Testis (tissue), 2 donors: ENCODE measurements at regions not wholly inside any gene's neighbourhood (a gene's known extent, or its start where the extent isn't known, plus 50 kb on each side); places are given as distances from the start of the nearest gene placed in this dataset.
"Not testable (repeated sequence)": the region's sequence is repeated elsewhere in the genome, so short reads cannot be mapped to it uniquely, and the experiment has no call there.

Experiments
- DNase-seq: peaks from one replicate; pipeline ENCODE4 v3.0.0-alpha.2; 2019
- H3K27ac ChIP-seq, 2 donors: fragments of 200-600 bp; sonication (generic); one replicate each; pipeline ENCODE4 v1.5.1; 2019
- H3K27me3 ChIP-seq: fragments of 200-600 bp; sonication (generic); one replicate; pipeline ENCODE4 v1.5.1; 2019
- H3K36me3 ChIP-seq: fragments of 200-600 bp; sonication (generic); one replicate; pipeline ENCODE4 v1.5.1; 2017; ENCODE audit warnings: low read depth; ENCODE audit errors: missing control alignments
- H3K4me1 ChIP-seq: fragments of 200-600 bp; sonication (generic); one replicate; pipeline ENCODE4 v1.5.1; 2019
- H3K4me3 ChIP-seq, 2 donors: fragments of 200-600 bp; sonication (generic); one replicate each; pipeline ENCODE4 v1.5.1; 2017 to 2019
- H3K9me3 ChIP-seq: fragments of 200-600 bp; sonication (generic); one replicate; pipeline ENCODE4 v1.5.1; 2017
- POLR2A ChIP-seq: fragments of 450-650 bp; IDR thresholded peaks from one replicate; pipeline ENCODE4 v1.6.1; 2017; ENCODE audit warnings: antibody characterized with exemption, mild to moderate bottlenecking, moderate library complexity
- WGBS, 2 donors: methylation state at CpG; one replicate each; pipeline ENCODE4 v1.1.5; 2018; 5-methylcytosine and 5-hydroxymethylcytosine counted together
- intact Hi-C: fragments of 100-400 bp; cut with DNase I; formaldehyde crosslinking; loops from one replicate; pipeline ENCODE4 v1.15.1; 2023; ENCODE audit warnings: low total_unique reads
- TF ChIP-seq, protein P1 (sequence below), 3 experiments: fragments of 450-650 bp in 2 of 3; fragments of 200-600 bp in 1 of 3; sonication (generic) in 1 of 3; IDR thresholded peaks; one replicate each; pipeline ENCODE4 v1.5.1; 2016 to 2019; ENCODE audit warnings: antibody characterized with exemption in 3 of 3, mild to moderate bottlenecking in 2 of 3, moderate library complexity in 1 of 3

DNA sequence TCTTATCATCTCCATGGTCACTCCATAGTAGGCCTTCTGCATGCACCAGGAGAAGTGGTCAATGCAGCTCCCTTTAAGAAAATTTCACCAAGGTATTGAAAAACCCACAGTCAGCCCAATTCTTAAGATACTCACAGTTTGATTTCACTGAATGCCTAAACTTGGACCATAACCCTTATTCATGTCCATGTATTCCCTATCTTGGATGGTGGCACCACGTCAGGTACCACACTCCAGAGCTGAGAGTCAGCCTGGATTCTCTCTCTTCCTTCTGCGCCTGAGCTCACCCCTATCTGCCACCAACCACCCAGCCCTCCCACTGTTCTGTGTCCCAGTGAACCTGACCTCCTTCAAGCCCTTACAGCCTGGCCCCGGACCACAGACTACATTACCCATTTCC, 183.2 kb upstream of the NR2F2 start:
- Histone ChIP-seq H3K4me3 (no peak overlapping the region), H3K27me3 (no peaks in the 10 kb centered on the region), H3K9me3 (no peaks in the 10 kb centered on the region), H3K4me1 (no peaks in the 10 kb centered on the region), H3K36me3 (no peaks in the 10 kb centered on the region), H3K27ac (no peak overlapping the region)
- no peak for TF ChIP-seq POLR2A
- TF ChIP-seq, protein P1, sequence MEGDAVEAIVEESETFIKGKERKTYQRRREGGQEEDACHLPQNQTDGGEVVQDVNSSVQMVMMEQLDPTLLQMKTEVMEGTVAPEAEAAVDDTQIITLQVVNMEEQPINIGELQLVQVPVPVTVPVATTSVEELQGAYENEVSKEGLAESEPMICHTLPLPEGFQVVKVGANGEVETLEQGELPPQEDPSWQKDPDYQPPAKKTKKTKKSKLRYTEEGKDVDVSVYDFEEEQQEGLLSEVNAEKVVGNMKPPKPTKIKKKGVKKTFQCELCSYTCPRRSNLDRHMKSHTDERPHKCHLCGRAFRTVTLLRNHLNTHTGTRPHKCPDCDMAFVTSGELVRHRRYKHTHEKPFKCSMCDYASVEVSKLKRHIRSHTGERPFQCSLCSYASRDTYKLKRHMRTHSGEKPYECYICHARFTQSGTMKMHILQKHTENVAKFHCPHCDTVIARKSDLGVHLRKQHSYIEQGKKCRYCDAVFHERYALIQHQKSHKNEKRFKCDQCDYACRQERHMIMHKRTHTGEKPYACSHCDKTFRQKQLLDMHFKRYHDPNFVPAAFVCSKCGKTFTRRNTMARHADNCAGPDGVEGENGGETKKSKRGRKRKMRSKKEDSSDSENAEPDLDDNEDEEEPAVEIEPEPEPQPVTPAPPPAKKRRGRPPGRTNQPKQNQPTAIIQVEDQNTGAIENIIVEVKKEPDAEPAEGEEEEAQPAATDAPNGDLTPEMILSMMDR (IDR thresholded peaks at IDR 0.05): no peak
- WGBS, 2 donors: 89 to 95% methylated on average over 3 of the region's 3 CpGs
- DNase-seq: no peak
- intact Hi-C loops: no loop called here

DNA sequence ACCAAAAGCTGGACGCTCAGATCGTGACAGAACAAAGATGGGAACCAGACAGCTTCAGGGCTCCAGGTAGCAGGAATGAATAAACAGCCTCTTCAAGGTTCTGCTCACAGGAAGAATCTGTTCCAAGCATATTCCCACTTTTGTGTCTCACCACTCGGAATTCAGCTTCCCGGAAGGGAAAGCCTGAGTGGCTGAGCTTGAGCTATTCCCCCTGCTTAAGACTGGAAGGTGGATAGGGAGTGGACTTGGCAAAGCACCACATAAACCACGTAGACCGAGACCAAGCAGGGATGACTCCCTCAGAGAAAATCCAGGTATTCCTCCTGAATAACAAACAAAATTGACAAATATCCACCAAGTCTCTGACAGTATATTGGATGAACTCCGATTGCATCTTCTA, 180.2 kb upstream of the NR2F2 start:
- intact Hi-C loops: no loop called here
- H3K4me3 ChIP-seq: no peak overlapping the region
- no peak for DNase-seq
- 88 to 90% methylated on average over 7 of the region's 7 CpGs for WGBS, 2 donors
- H3K36me3 ChIP-seq: no peaks in the 10 kb centered on the region
- H3K4me1 ChIP-seq: no peaks in the 10 kb centered on the region
- no peaks in the 10 kb centered on the region for H3K9me3 ChIP-seq
- TF ChIP-seq, protein P1 (IDR thresholded peaks at IDR 0.05): no peak
- TF ChIP-seq POLR2A: no peak
- no peaks in the 10 kb centered on the region for H3K27me3 ChIP-seq
- H3K27ac ChIP-seq: no peak overlapping the region

DNA sequence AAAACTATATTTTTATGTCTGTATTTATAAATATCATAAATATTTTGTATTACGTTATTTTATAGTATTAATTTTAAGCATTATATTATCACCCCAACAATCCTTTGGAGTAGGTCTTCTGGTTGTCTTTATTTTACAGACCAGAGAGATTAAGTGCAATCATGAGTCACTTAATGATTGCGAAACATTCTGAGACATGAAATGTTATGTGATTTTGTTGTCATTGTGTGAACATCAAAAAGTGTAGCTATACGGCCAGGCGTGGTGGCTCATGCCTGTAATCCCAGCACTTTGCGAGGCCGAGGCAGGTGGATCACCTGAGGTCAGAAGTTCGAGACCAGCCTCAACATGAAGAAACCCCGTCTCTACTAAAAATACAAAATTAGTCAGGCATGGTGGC, 178.8 kb upstream of the NR2F2 start:
- intact Hi-C loops, DNase-seq, H3K36me3 ChIP-seq, H3K27ac ChIP-seq, H3K4me1 ChIP-seq, H3K4me3 ChIP-seq, H3K27me3 ChIP-seq, H3K9me3 ChIP-seq: not testable (repeated sequence)
- 91 to 93% methylated on average over 8 of the region's 8 CpGs for WGBS, 2 donors

DNA sequence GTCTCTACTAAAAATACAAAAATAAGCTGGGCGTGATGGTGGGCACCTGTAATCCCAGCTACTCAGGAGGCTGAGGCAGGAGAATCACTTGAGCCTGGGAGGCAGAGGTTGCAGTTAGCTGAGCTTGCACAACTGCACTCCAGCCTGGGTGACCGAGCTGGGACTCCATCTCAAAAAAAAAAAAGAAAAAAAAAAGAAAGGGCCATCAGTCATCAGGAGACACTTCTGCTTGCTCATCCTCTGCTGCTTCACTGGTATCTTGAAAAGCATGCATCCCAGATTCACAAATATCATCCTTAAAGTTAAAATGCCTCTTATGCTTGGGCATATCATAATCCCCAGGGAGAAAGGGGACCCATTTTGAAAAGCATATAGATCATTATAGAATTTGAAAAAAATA, 176.6 kb upstream of the NR2F2 start:
- no peak for DNase-seq
- intact Hi-C loops: no loop called here
- no peak for TF ChIP-seq POLR2A
- TF ChIP-seq, protein P1 (IDR thresholded peaks at IDR 0.05): no peak
- no peaks in the 10 kb centered on the region for H3K27me3 ChIP-seq
- H3K36me3 ChIP-seq: no peaks in the 10 kb centered on the region
- WGBS, 2 donors: 82 to 100% methylated on average over 2 of the region's 2 CpGs
- peaks cover 3% of the 10 kb centered on the region for H3K4me1 ChIP-seq
- H3K4me3 ChIP-seq: no peak overlapping the region
- no peaks in the 10 kb centered on the region for H3K9me3 ChIP-seq
- no peak overlapping the region for H3K27ac ChIP-seq

DNA sequence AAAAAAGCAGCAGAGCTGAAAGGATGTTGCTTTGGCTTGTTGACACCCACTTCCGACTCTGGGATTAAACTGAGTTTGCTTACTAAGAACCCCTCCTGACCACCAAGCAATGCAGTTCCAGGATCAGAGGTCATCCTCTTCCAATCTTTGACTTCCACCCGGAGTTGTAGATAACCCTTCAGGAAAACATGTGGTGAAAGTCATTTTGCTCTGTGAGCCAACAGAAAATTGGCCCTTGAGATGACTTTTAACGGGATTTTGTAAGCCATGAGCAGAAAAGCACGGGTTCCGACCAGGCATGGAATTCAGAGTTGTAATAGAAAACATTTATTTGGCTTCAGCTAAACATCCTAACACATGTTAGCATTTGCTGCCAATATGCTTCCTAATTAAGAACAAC, 171.6 kb upstream of the NR2F2 start:
- H3K4me3 ChIP-seq: peak overlapping the region in 1 of 2 donors; percentile 6
- intact Hi-C loops: no loop called here
- no peaks in the 10 kb centered on the region for H3K36me3 ChIP-seq
- H3K9me3 ChIP-seq: no peaks in the 10 kb centered on the region
- TF ChIP-seq POLR2A: no peak
- TF ChIP-seq, protein P1 (IDR thresholded peaks at IDR 0.05): no peak
- 14 to 24% methylated on average over 5 of the region's 5 CpGs for WGBS, 2 donors
- H3K27me3 ChIP-seq: no peaks in the 10 kb centered on the region
- DNase-seq: peak; percentile 53
- H3K4me1 ChIP-seq: peaks cover 7% of the 10 kb centered on the region
- H3K27ac ChIP-seq: peak overlapping the region in 1 of 2 donors; percentile 58
